ENCODE measurements at regions not wholly inside any gene's neighbourhood (a gene's known extent, or its start where the extent isn't known, plus 50 kb on each side); places are given as distances from the start of the nearest gene placed in this dataset.

DNA sequence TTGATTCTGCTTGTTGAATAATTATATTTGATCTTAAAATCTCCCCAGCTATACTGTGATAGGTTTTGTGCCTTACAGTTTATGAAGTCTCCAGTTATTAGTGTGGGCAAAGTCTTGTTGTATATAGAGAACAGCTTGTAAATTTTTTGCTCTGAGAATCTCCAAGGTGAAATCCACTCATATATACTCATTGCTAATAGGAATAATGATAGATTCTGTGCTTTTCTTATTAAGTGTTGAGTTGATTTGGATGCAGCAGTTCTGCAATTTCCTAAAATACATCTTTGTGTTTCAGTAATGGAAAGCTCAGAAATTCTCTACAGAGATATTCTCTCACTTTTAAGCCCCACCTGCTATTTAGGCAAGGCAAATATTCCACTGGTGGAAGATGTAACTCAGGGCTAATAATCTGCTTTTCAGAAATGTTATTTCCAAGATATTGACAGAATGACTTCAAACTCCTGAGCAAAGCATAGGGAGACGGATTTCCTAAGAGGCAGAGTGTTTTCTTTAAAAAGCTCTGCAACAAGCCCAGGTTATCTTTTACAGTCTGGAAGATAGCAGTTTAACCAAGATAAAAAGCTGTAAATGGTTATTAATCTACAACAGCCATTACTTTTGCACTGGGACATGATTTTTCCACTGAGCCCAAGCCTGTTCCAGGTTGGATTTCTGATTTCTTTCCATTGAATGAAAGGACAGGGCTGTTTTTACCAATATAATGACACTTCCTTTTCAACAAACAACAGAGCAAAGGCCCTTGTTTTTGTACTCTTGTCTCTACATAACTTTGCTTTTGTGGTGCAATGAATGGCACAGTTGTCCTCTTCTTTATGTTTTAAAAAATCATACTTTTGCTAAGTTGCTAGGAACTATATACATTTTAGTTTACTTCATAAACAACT, 239.9 kb upstream of the ATP2B1 start:
- DNase-seq, result no peak
- in situ Hi-C loops (cut with MboI; ENCODE audit: low pct_unique_long_range_greater_than_20kb, low sequenced_read_pairs), result no loop called here

- in situ Hi-C loops (cut with MboI; ENCODE audit: low pct_unique_long_range_greater_than_20kb, low sequenced_read_pairs), result no loop called here
- DNase-seq, result peak; percentile 24
Measured at GRCh38 chr12:89947437-89948270, 239.0 kb upstream of the ATP2B1 start.

- in situ Hi-C loops (cut with MboI; ENCODE audit: low pct_unique_long_range_greater_than_20kb, low sequenced_read_pairs), result no loop called here
- no peak for DNase-seq
Measured at GRCh38 chr12:89946518-89947135, 238.0 kb upstream of the ATP2B1 start.

DNA sequence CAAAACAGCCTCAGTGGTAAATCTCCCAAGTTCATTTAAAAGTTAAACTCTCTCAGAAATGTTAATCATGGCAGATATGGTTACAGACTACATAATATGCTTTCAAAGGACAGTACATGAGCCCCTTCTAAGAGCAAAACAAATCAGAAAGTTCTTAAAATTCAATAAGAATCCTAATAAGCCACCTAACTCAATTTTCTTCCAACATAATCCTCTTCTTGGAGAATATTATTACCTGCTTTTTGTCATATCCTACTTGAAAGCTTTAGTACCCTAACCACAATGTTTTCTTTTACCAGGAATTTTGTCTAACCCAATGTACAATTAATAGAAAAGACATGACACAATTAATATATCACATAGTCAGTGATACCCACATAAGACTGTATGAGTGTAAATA, 236.5 kb upstream of the ATP2B1 start:
- DNase-seq, result no peak
- in situ Hi-C loops (cut with MboI; ENCODE audit: low pct_unique_long_range_greater_than_20kb, low sequenced_read_pairs), result no loop called here

DNA sequence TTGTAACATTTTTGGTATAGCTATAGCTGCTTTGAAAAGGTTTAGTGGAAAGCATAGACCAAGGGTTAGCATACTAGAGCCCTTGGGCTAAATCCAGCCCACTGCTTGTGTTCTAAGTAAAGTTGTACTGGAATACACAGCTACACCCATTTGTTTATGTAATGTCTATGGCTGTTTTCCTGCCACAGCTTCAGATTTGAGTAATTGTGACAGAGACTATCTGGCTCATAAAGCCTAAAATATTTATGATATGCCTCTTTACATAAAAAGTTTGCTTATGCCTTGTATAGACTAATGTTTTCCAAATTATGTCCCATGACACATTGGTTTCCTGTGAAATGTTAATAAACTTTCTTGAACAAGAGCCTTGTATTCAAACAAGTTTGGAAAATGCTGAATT, 234.8 kb upstream of the ATP2B1 start:
- DNase-seq, result no peak
- in situ Hi-C loops (cut with MboI; ENCODE audit: low pct_unique_long_range_greater_than_20kb, low sequenced_read_pairs), result no loop called here

DNA sequence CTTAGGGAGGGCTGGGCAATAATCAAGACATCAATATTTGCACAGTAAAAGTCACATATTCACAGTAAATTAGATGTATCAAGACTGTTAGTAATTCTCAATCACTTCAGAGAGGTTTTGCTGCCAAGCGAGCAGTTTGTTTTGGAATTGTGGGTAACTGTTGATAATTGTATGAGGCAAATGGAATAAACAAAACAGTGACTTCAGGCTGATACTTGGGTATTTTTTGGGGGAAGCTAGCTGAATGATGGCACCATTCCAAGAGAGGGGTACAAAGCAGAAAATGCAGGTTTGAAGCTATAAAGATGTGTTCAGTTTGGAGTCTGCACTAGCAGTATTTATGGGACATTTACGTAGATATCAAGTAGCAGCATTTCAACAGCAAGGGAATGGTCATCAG, 232.8 kb upstream of the ATP2B1 start:
- in situ Hi-C loops (cut with MboI; ENCODE audit: low pct_unique_long_range_greater_than_20kb, low sequenced_read_pairs), result no loop called here
- no peak for DNase-seq

- in situ Hi-C loops (cut with MboI; ENCODE audit: low pct_unique_long_range_greater_than_20kb, low sequenced_read_pairs), result no loop called here
- no peak for DNase-seq
Measured at GRCh38 chr12:89939522-89940215, 231.0 kb upstream of the ATP2B1 start.

- in situ Hi-C loops (cut with MboI; ENCODE audit: low pct_unique_long_range_greater_than_20kb, low sequenced_read_pairs), result no loop called here
- DNase-seq, result no peak
Measured at GRCh38 chr12:89936631-89937030, 228.0 kb upstream of the ATP2B1 start.

GRCh38 chr12:89935850-89936249, 227.2 kb upstream of the ATP2B1 start:
- in situ Hi-C loops (cut with MboI; ENCODE audit: low pct_unique_long_range_greater_than_20kb, low sequenced_read_pairs), result no loop called here
- no peak for DNase-seq

- in situ Hi-C loops (cut with MboI; ENCODE audit: low pct_unique_long_range_greater_than_20kb, low sequenced_read_pairs), result no loop called here
- DNase-seq, result no peak
Measured at GRCh38 chr12:89933911-89934310, 225.3 kb upstream of the ATP2B1 start.

- DNase-seq, result no peak
- in situ Hi-C loops (cut with MboI; ENCODE audit: low pct_unique_long_range_greater_than_20kb, low sequenced_read_pairs), result no loop called here
Measured at GRCh38 chr12:89932954-89933353, 224.3 kb upstream of the ATP2B1 start.

DNA sequence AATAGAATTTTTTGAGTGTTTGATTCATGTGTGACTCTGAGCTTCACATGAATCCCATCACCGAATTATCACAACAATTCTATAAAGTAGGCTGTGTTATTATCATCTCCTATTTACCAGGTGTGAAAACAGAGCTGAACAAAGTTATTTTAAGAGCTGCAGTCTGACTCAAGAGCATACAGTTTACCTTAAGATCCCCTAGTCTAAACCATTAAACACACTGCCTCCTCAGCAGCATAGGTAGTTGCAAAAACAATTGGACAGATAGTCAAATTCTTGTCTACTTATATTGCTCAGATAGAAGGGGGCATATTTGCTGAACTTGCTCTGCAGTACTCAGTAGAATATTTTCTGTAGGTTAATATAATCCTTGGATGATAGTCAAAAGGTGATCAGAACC, 219.8 kb upstream of the ATP2B1 start:
- no peak for DNase-seq
- in situ Hi-C loops (cut with MboI; ENCODE audit: low pct_unique_long_range_greater_than_20kb, low sequenced_read_pairs), result no loop called here

GRCh38 chr12:89927226-89927698, 218.6 kb upstream of the ATP2B1 start:
- in situ Hi-C loops (cut with MboI; ENCODE audit: low pct_unique_long_range_greater_than_20kb, low sequenced_read_pairs), result no loop called here
- DNase-seq, result peak; percentile 67

GRCh38 chr12:89924191-89924590, 215.6 kb upstream of the ATP2B1 start:
- no peak for DNase-seq
- in situ Hi-C loops (cut with MboI; ENCODE audit: low pct_unique_long_range_greater_than_20kb, low sequenced_read_pairs), result no loop called here

DNA sequence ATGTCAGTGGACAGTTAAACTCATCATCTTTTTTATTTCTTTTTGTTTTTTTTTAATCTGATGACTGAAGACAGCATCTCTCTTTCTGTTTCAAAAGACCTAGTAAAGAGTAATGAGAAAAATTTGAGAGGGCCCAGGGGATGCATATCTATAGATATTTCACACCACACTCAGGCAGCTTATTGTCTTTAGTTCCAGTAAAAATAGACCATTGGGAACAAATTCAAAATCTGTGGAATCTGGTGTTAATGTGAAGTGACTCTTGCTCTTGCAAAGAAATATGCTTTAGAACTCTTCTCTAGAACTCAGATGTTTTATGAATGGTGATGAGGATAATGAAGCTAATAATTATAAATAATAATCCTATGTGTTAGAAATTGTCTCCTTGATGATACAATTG, 214.5 kb upstream of the ATP2B1 start:
- in situ Hi-C loops (cut with MboI; ENCODE audit: low pct_unique_long_range_greater_than_20kb, low sequenced_read_pairs), result no loop called here
- no peak for DNase-seq

GRCh38 chr12:89920866-89921265, 212.2 kb upstream of the ATP2B1 start:
- no peak for DNase-seq
- in situ Hi-C loops (cut with MboI; ENCODE audit: low pct_unique_long_range_greater_than_20kb, low sequenced_read_pairs), result no loop called here

DNA sequence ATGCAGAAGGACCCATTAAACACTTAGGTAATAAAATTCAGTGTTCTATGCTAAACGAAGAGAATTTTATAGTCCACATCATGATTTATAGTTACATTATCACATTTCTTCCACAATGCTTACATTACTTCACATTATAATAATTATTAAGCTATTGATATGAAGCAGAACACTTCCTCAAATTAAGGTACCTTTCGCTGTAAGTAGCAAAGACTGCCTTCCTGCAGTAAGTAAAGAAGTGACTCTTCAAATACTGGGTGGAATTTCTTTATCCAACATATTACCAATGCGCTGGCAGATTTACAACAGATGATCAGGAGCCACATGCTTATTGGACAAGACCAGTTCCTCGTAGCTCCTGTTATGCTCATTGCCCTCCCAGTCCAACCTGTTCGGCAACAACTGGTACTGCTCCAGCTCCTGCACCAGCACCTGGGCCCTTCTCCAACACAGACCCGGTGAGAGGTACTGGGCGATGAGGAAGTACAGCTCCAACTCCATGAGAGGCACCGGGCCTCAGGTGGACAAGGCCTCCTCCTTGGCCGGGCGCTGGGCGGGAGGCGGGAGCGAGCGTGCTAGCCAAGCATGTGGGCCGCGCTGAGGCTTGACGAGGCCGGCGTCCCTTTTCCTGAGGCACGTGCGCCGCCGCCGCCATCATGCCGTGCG, 210.7 kb upstream of the ATP2B1 start:
- in situ Hi-C loops (cut with MboI; ENCODE audit: low pct_unique_long_range_greater_than_20kb, low sequenced_read_pairs), result no loop called here
- no peak for DNase-seq

DNA sequence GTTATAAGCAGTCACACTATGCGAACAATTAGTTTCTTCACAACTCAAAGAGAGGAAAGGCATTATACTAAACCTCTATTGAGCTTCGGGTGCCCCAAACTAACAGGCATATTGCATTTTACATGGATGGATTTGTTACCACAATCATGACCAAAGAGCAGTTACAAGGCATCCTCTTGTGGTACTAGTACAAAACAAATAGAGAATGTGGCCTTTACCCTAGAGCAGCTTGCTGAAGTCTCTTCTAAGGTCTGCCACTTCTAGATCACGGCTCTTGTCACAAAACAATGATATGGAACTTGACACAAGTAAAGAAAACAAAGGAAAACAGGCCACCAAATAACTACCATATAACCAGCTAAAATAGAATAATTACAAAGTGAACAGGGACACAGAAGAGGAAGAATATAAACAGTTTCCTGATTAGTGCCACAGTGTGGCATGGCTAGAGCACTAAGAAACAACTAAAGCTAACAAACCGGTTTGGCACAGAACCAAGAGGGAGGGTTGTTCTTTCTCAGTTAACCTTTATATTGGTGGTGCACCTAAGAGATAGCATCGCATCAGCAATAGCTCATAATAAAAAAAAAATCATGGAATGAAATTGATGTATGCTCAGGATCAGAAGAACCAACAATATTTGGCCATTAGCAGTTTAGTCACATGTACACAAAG, 209.7 kb upstream of the ATP2B1 start:
- in situ Hi-C loops (cut with MboI; ENCODE audit: low pct_unique_long_range_greater_than_20kb, low sequenced_read_pairs), result no loop called here
- DNase-seq, result no peak

Data from KBM-7 (cell line).